ENCODE measurements at regions not wholly inside any gene's neighbourhood (a gene's known extent, or its start where the extent isn't known, plus 50 kb on each side); places are given as distances from the start of the nearest gene placed in this dataset.

DNA sequence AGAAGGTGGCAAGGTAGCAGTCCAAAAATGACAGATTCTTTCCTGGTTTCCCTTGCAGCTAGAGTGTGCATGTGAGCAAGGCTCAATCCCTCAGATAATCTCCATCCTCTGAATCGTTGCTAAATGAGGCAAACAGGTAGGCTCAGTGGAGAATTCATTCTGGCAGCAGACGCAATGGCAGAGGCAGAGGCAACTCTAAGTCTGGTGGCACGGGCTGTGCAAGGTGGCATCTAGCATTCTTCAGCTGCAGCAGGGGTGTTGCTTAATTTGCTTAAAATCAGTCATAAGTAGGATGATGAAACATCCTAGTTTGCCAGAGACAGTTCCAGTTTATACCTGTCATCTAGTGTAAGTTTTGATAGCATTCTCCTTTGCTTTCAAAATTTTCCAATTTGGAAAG, 391.1 kb upstream of the MEX3C start:
- no peak for TF ChIP-seq POLR2A (IDR thresholded peaks at IDR 0.05)
- TF ChIP-seq, protein P1, sequence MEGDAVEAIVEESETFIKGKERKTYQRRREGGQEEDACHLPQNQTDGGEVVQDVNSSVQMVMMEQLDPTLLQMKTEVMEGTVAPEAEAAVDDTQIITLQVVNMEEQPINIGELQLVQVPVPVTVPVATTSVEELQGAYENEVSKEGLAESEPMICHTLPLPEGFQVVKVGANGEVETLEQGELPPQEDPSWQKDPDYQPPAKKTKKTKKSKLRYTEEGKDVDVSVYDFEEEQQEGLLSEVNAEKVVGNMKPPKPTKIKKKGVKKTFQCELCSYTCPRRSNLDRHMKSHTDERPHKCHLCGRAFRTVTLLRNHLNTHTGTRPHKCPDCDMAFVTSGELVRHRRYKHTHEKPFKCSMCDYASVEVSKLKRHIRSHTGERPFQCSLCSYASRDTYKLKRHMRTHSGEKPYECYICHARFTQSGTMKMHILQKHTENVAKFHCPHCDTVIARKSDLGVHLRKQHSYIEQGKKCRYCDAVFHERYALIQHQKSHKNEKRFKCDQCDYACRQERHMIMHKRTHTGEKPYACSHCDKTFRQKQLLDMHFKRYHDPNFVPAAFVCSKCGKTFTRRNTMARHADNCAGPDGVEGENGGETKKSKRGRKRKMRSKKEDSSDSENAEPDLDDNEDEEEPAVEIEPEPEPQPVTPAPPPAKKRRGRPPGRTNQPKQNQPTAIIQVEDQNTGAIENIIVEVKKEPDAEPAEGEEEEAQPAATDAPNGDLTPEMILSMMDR (IDR thresholded peaks at IDR 0.05), result no peak
